Mammary epithelial cell (primary cell): ENCODE measurements at regions not wholly inside any gene's neighbourhood (a gene's known extent, or its start where the extent isn't known, plus 50 kb on each side); places are given as distances from the start of the nearest gene placed in this dataset.

ENCODE experiments used
- CTCF ChIP-seq, 2 donors: IDR thresholded peaks in 1 of 2; conservative IDR thresholded peaks in 1 of 2; 2 replicates each; pipeline ENCODE4 v1.5.1; 2011 to 2012; ENCODE audit warnings: inconsistent platforms in 2 of 2, low read length in 2 of 2, mild to moderate bottlenecking in 2 of 2, control low read depth in 1 of 2, low read depth in 1 of 2; ENCODE audit not compliant: insufficient read depth in 1 of 2; ENCODE audit errors: extremely low read depth in 1 of 2
- EZH2 ChIP-seq: IDR thresholded peaks from 2 replicates; pipeline ENCODE4 v1.6.1; 2012; ENCODE audit warnings: low read length, inconsistent platforms, borderline replicate concordance

GRCh38 chr5:101012880-101013279 is 109.8 kb upstream of the ST8SIA4 start:
- TF ChIP-seq CTCF (conservative IDR thresholded peaks at IDR 0.05 in 1 of 2, IDR thresholded peaks at IDR 0.05 in 1 of 2; ENCODE audit: extremely low read depth in 1 of 2, insufficient read depth in 1 of 2, low read depth in 1 of 2, low read length in 2 of 2) (peak in 1 of 2 donors; percentile 32), EZH2 (no peak)
